ENCODE measurements at regions not wholly inside any gene's neighbourhood (a gene's known extent, or its start where the extent isn't known, plus 50 kb on each side); places are given as distances from the start of the nearest gene placed in this dataset.

DNA sequence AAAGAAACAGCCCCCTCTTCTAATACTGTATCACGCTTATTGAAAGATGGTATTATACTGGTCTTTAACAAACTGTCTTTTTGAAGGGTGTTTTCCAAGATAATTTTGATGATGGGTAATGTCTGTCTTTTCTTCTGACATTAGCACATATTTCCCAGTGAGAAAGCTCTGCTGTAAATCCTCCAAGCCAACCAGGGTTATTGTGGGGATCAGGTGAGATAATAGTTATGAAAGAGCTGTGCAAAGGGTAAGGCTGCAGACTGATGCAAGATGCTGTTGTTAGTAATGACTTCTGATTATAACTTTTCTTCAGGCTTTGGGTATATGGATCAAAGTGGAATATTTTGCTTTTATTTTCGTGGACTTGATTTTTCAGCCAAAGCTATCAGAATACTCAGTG is 581.7 kb downstream of the REEP3 start (continued):
- TF ChIP-seq, protein P1, sequence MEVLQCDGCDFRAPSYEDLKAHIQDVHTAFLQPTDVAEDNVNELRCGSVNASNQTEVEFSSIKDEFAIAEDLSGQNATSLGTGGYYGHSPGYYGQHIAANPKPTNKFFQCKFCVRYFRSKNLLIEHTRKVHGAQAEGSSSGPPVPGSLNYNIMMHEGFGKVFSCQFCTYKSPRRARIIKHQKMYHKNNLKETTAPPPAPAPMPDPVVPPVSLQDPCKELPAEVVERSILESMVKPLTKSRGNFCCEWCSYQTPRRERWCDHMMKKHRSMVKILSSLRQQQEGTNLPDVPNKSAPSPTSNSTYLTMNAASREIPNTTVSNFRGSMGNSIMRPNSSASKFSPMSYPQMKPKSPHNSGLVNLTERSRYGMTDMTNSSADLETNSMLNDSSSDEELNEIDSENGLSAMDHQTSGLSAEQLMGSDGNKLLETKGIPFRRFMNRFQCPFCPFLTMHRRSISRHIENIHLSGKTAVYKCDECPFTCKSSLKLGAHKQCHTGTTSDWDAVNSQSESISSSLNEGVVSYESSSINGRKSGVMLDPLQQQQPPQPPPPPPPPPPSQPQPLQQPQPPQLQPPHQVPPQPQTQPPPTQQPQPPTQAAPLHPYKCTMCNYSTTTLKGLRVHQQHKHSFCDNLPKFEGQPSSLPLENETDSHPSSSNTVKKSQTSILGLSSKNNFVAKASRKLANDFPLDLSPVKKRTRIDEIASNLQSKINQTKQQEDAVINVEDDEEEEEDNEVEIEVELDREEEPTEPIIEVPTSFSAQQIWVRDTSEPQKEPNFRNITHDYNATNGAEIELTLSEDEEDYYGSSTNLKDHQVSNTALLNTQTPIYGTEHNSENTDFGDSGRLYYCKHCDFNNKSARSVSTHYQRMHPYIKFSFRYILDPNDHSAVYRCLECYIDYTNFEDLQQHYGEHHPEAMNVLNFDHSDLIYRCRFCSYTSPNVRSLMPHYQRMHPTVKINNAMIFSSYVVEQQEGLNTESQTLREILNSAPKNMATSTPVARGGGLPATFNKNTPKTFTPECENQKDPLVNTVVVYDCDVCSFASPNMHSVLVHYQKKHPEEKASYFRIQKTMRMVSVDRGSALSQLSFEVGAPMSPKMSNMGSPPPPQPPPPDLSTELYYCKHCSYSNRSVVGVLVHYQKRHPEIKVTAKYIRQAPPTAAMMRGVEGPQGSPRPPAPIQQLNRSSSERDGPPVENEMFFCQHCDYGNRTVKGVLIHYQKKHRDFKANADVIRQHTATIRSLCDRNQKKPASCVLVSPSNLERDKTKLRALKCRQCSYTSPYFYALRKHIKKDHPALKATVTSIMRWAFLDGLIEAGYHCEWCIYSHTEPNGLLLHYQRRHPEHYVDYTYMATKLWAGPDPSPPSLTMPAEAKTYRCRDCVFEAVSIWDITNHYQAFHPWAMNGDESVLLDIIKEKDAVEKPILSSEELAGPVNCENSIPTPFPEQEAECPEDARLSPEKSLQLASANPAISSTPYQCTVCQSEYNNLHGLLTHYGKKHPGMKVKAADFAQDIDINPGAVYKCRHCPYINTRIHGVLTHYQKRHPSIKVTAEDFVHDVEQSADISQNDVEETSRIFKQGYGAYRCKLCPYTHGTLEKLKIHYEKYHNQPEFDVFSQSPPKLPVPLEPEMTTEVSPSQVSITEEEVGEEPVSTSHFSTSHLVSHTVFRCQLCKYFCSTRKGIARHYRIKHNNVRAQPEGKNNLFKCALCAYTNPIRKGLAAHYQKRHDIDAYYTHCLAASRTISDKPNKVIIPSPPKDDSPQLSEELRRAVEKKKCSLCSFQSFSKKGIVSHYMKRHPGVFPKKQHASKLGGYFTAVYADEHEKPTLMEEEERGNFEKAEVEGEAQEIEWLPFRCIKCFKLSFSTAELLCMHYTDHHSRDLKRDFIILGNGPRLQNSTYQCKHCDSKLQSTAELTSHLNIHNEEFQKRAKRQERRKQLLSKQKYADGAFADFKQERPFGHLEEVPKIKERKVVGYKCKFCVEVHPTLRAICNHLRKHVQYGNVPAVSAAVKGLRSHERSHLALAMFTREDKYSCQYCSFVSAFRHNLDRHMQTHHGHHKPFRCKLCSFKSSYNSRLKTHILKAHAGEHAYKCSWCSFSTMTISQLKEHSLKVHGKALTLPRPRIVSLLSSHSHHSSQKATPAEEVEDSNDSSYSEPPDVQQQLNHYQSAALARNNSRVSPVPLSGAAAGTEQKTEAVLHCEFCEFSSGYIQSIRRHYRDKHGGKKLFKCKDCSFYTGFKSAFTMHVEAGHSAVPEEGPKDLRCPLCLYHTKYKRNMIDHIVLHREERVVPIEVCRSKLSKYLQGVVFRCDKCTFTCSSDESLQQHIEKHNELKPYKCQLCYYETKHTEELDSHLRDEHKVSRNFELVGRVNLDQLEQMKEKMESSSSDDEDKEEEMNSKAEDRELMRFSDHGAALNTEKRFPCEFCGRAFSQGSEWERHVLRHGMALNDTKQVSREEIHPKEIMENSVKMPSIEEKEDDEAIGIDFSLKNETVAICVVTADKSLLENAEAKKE (CRISPR knock-in tag; IDR thresholded peaks at IDR 0.05), result no peak
- no peak for TF ChIP-seq ZNF114 (CRISPR knock-in tag; IDR thresholded peaks at IDR 0.05)
- TF ChIP-seq, protein P2, sequence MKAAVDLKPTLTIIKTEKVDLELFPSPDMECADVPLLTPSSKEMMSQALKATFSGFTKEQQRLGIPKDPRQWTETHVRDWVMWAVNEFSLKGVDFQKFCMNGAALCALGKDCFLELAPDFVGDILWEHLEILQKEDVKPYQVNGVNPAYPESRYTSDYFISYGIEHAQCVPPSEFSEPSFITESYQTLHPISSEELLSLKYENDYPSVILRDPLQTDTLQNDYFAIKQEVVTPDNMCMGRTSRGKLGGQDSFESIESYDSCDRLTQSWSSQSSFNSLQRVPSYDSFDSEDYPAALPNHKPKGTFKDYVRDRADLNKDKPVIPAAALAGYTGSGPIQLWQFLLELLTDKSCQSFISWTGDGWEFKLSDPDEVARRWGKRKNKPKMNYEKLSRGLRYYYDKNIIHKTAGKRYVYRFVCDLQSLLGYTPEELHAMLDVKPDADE (IDR thresholded peaks at IDR 0.05), result no peak

DNA sequence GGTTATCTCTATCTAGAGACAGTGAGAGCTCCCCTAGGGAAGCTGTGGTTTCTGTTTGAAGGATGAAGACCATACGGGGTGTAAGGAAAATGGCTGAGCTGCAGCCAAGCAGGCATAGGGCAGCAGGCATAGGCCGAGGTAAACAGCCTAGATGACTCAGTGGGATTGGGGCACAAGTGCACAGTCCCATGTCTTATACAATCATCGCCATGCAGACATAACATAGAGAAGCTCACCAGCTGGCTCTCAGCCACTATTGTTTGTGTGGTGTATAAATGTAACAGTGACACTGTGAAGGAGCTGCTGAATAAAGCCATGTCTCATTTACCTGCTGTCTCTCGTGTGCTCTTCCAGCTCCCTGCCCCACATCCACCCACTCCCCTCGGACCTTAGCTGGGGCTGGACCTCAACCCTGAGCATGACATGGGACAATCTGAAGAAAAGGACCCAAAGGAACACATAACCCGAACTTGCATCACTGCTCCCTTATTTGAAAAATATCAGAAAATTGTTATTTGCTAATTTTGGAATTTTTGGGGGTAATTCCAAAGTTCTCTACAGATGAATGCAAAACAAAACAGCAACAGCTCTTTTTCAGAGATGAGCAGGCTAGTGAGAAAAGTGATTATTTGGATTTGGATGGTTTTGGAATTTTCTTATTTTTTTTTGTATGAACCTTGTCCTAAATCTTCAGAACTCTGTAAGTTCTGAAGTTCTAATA is 582.7 kb downstream of the REEP3 start:
- Mint-ChIP-seq H3K27me3 (ENCODE audit: insufficient read depth, low read depth, poor library complexity) (no peaks in the 10 kb centered on the region), H3K27ac (no peak overlapping the region), H3K4me3 (no peak overlapping the region), H3K9me3 (no peaks in the 10 kb centered on the region), H3K4me1 (peaks cover 2% of the 10 kb centered on the region; the same call in 1 of the 3 replicates), H3K36me3 (ENCODE audit: low read depth) (no peaks in the 10 kb centered on the region)
- ATAC-seq (no peak), DNase-seq (ENCODE audit: low spot score) (no peak)
- H3K4me1 ChIP-seq (ENCODE audit: insufficient read depth), result no peaks in the 10 kb centered on the region
- no peaks in the 10 kb centered on the region for H3K79me2 ChIP-seq (replicated peaks; ENCODE audit: insufficient read depth)
- H3K4me2 ChIP-seq, result no peak overlapping the region
- no peak overlapping the region for H2AFZ ChIP-seq
- H4K20me1 ChIP-seq (replicated peaks; ENCODE audit: insufficient read depth), result no peaks in the 10 kb centered on the region
- no peaks in the 10 kb centered on the region for H3F3A ChIP-seq (replicated peaks; ENCODE audit: low read depth)
- no peaks in the 10 kb centered on the region for H3K36me3 ChIP-seq (ENCODE audit: insufficient read depth)
- TF ChIP-seq JUNB (IDR thresholded peaks at IDR 0.05; ENCODE audit: unreplicated experiment), result no peak
- no peak for TF ChIP-seq NANOG (IDR thresholded peaks at IDR 0.05; ENCODE audit: borderline replicate concordance)
- TF ChIP-seq CREB1 (CRISPR knock-in tag; IDR thresholded peaks at IDR 0.05; ENCODE audit: low read depth), result no peak
- no peak for TF ChIP-seq POLR2AphosphoS5 (IDR thresholded peaks at IDR 0.05; ENCODE audit: low read depth)
- no peak for TF ChIP-seq EZH2phosphoT487 (IDR thresholded peaks at IDR 0.05; ENCODE audit: unreplicated experiment)
- H3K27ac ChIP-seq (ENCODE audit: low read depth), result no peak overlapping the region
- no peaks in the 10 kb centered on the region for H3K27me3 ChIP-seq (ENCODE audit: insufficient read depth)
- no peak overlapping the region for H3K4me3 ChIP-seq
- peaks cover 5% of the 10 kb centered on the region; the same call in 1 of the 2 replicates for H3K9me2 ChIP-seq (ENCODE audit: insufficient read depth)
